ENCODE measurements at regions not wholly inside any gene's neighbourhood (a gene's known extent, or its start where the extent isn't known, plus 50 kb on each side); places are given as distances from the start of the nearest gene placed in this dataset.

DNA sequence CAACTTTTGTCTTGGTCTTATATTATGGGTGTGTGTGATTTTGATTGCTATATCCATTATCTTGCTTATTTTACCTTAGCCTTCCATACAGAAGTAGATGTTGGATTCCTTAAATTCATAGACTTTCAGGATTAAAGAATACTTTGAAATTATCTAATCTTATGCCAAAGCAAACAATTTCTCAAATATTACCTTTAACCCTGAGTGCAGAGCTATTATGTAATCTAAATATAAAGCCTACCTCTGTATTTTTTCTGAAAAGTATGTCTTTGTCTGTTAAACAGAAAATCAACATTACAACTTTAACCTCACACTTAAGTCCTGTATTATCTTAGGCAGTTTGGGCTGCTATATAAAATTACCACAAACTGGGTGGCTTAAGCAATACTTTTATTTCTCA is 782.5 kb downstream of the STIM2 start:
- Histone ChIP-seq H3K27ac (ENCODE audit: low read depth in 2 of 2, low read length in 2 of 2) (no peak overlapping the region), H3K36me3 (ENCODE audit: control insufficient read depth in 2 of 3, insufficient read depth in 3 of 3, low read length in 3 of 3) (no peaks in the 10 kb centered on the region), H3K4me3 (ENCODE audit: low read length in 3 of 3) (no peak overlapping the region), H3K4me1 (ENCODE audit: control insufficient read depth in 2 of 3, insufficient read depth in 2 of 3, low read depth in 1 of 3, low read length in 3 of 3) (no peaks in the 10 kb centered on the region), H3K9ac (ENCODE audit: low read length in 3 of 3) (no peak overlapping the region), H3K27me3 (ENCODE audit: control insufficient read depth, insufficient read depth, low read length) (no peaks in the 10 kb centered on the region), H3K9me3 (ENCODE audit: control insufficient read depth in 2 of 3, insufficient read depth in 1 of 3, low read length in 3 of 3) (no peaks in the 10 kb centered on the region)
- FAIRE-seq (no peak), DNase-seq (no peak)
- TF ChIP-seq, protein P1, sequence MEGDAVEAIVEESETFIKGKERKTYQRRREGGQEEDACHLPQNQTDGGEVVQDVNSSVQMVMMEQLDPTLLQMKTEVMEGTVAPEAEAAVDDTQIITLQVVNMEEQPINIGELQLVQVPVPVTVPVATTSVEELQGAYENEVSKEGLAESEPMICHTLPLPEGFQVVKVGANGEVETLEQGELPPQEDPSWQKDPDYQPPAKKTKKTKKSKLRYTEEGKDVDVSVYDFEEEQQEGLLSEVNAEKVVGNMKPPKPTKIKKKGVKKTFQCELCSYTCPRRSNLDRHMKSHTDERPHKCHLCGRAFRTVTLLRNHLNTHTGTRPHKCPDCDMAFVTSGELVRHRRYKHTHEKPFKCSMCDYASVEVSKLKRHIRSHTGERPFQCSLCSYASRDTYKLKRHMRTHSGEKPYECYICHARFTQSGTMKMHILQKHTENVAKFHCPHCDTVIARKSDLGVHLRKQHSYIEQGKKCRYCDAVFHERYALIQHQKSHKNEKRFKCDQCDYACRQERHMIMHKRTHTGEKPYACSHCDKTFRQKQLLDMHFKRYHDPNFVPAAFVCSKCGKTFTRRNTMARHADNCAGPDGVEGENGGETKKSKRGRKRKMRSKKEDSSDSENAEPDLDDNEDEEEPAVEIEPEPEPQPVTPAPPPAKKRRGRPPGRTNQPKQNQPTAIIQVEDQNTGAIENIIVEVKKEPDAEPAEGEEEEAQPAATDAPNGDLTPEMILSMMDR (IDR thresholded peaks at IDR 0.05; ENCODE audit: borderline replicate concordance, extremely low read depth, insufficient read depth): no peak
- intact Hi-C loops (cut with DNase I): no loop called here

DNA sequence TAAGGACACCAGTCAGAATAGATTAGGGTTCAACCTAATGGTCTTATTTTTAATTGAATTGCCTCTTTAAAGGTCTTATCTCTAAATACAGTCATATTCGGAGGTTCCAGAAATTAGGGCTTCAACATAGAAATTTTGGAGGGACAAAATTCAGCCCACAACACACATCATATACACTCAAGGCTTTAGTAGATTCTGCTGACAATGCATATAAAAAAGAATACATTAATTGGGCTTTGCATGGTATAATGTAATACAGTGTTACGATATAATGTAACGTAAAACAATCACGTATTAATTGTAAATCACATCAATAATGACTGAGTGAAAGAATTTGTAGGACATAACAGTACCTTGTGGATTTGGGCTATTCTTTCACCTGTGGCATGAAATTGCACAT is 787.8 kb downstream of the STIM2 start:
- FAIRE-seq: no peak

DNA sequence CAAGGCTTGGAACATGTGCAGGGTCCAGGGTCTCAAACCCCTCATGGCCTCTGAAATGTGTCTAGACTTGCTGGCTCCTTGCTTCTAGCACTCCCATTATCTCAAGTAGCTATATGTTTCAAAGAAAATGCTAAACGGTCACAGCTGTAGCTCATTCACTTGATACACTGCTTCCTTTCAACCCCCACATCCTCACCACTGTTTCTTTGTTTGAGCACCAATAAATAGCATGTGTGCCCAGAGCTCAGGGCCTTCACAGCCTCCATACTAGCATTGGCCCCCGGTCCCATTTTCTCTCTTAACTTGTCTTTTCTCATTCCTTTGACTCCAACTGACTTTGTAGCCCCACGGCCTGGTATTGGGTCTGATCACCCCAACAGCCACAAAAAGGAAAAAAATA is 801.8 kb downstream of the STIM2 start:
- H3K4me3 ChIP-seq (ENCODE audit: low read length in 3 of 3): no peak overlapping the region
- no peak for FAIRE-seq
- peak in 2 of 5 donors; percentile 4 to 10 for DNase-seq
- no peaks in the 10 kb centered on the region for H3K9me3 ChIP-seq (ENCODE audit: control insufficient read depth in 2 of 3, insufficient read depth in 1 of 3, low read length in 3 of 3)
- intact Hi-C loops (cut with DNase I): no loop called here
- no peaks in the 10 kb centered on the region for H3K27me3 ChIP-seq (ENCODE audit: control insufficient read depth, insufficient read depth, low read length)
- no peak overlapping the region for H3K27ac ChIP-seq (ENCODE audit: low read depth in 2 of 2, low read length in 2 of 2)
- no peaks in the 10 kb centered on the region for H3K4me1 ChIP-seq (ENCODE audit: control insufficient read depth in 2 of 3, insufficient read depth in 2 of 3, low read depth in 1 of 3, low read length in 3 of 3)
- TF ChIP-seq, protein P1 (IDR thresholded peaks at IDR 0.05; ENCODE audit: borderline replicate concordance, extremely low read depth, insufficient read depth): no peak
- H3K36me3 ChIP-seq (ENCODE audit: control insufficient read depth in 2 of 3, insufficient read depth in 3 of 3, low read length in 3 of 3): no peaks in the 10 kb centered on the region
- H3K9ac ChIP-seq (ENCODE audit: low read length in 3 of 3): no peak overlapping the region

More for the DNA sequence above, 787.8 kb downstream of the STIM2 start:
- Histone ChIP-seq H3K27ac (ENCODE audit: low read depth in 2 of 2, low read length in 2 of 2) (no peak overlapping the region), H3K27me3 (ENCODE audit: control insufficient read depth, insufficient read depth, low read length) (no peaks in the 10 kb centered on the region), H3K36me3 (ENCODE audit: control insufficient read depth in 2 of 3, insufficient read depth in 3 of 3, low read length in 3 of 3) (no peaks in the 10 kb centered on the region), H3K4me1 (ENCODE audit: control insufficient read depth in 2 of 3, insufficient read depth in 2 of 3, low read depth in 1 of 3, low read length in 3 of 3) (no peaks in the 10 kb centered on the region), H3K9ac (ENCODE audit: low read length in 3 of 3) (no peak overlapping the region), H3K9me3 (ENCODE audit: control insufficient read depth in 2 of 3, insufficient read depth in 1 of 3, low read length in 3 of 3) (no peaks in the 10 kb centered on the region), H3K4me3 (ENCODE audit: low read length in 3 of 3) (no peak overlapping the region)
- intact Hi-C loops (cut with DNase I): no loop called here
- TF ChIP-seq, protein P1 (IDR thresholded peaks at IDR 0.05; ENCODE audit: borderline replicate concordance, extremely low read depth, insufficient read depth): no peak
- no peak for DNase-seq

DNA sequence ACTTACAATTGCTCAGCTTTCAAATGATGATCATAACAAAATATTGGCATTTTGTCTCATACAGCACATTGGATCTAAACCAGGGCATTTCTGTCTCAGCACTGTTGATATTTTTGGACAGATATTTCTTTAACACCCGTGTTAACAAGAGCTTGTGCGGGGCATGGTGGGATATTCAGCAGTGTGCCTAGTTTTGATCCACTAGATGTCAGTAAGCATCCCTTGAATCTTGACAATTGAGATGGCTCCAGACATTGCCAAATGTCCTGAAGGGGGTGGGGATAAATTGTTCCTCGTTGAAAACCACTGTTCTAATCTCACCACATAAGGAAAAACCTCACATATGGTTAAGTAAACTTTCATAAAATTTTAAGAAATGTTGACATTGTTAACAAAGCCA is 806.3 kb downstream of the STIM2 start:
- TF ChIP-seq, protein P1 (IDR thresholded peaks at IDR 0.05; ENCODE audit: borderline replicate concordance, extremely low read depth, insufficient read depth): no peak
- H3K4me3 ChIP-seq (ENCODE audit: low read length in 3 of 3): no peak overlapping the region
- H3K4me1 ChIP-seq (ENCODE audit: control insufficient read depth in 2 of 3, insufficient read depth in 2 of 3, low read depth in 1 of 3, low read length in 3 of 3): no peaks in the 10 kb centered on the region
- peak in 2 of 5 donors; percentile 6 to 7 for DNase-seq
- no peak for FAIRE-seq
- no peaks in the 10 kb centered on the region for H3K36me3 ChIP-seq (ENCODE audit: control insufficient read depth in 2 of 3, insufficient read depth in 3 of 3, low read length in 3 of 3)
- no peak overlapping the region for H3K9ac ChIP-seq (ENCODE audit: low read length in 3 of 3)
- no peak overlapping the region for H3K27ac ChIP-seq (ENCODE audit: low read depth in 2 of 2, low read length in 2 of 2)
- intact Hi-C loops (cut with DNase I): no loop called here
- no peaks in the 10 kb centered on the region for H3K9me3 ChIP-seq (ENCODE audit: control insufficient read depth in 2 of 3, insufficient read depth in 1 of 3, low read length in 3 of 3)
- no peaks in the 10 kb centered on the region for H3K27me3 ChIP-seq (ENCODE audit: control insufficient read depth, insufficient read depth, low read length)
